ENCODE measurements at regions not wholly inside any gene's neighbourhood (a gene's known extent, or its start where the extent isn't known, plus 50 kb on each side); places are given as distances from the start of the nearest gene placed in this dataset.

DNA sequence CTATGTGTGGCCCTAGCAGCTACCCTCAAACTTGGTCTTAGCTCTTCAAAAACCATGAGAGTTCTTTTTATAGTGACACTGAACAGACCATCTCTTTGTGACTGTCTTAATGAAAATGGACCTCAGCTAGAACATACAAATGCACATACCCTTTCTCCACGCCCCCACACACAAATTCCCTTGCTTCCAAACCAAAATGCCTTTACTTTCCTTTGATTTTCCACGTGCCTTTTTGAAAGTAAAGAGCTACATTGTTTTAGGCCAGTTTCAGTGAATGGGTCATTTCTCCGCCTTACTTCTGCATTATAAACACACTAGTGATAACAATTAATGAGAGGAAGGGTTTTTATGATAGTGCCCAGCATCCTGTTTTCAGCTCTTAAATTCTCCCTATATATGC lies 105.8 kb upstream of the EFNA5 start:
- no peaks in the 10 kb centered on the region for H3K27me3 ChIP-seq
- H3K36me3 ChIP-seq, result no peaks in the 10 kb centered on the region
- no peaks in the 10 kb centered on the region for H3K4me1 ChIP-seq
- H3K9me3 ChIP-seq, result peaks cover 0 to 3% of the 10 kb centered on the region in 2 donors
- H3K27ac ChIP-seq, result no peak overlapping the region
- intact Hi-C loops (cut with DNase I), result no loop called here
- TF ChIP-seq, protein P1, sequence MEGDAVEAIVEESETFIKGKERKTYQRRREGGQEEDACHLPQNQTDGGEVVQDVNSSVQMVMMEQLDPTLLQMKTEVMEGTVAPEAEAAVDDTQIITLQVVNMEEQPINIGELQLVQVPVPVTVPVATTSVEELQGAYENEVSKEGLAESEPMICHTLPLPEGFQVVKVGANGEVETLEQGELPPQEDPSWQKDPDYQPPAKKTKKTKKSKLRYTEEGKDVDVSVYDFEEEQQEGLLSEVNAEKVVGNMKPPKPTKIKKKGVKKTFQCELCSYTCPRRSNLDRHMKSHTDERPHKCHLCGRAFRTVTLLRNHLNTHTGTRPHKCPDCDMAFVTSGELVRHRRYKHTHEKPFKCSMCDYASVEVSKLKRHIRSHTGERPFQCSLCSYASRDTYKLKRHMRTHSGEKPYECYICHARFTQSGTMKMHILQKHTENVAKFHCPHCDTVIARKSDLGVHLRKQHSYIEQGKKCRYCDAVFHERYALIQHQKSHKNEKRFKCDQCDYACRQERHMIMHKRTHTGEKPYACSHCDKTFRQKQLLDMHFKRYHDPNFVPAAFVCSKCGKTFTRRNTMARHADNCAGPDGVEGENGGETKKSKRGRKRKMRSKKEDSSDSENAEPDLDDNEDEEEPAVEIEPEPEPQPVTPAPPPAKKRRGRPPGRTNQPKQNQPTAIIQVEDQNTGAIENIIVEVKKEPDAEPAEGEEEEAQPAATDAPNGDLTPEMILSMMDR (IDR thresholded peaks at IDR 0.05), result no peak
- DNase-seq (no peak), ATAC-seq (no peak)
- H3K4me3 ChIP-seq, result no peak overlapping the region

DNA sequence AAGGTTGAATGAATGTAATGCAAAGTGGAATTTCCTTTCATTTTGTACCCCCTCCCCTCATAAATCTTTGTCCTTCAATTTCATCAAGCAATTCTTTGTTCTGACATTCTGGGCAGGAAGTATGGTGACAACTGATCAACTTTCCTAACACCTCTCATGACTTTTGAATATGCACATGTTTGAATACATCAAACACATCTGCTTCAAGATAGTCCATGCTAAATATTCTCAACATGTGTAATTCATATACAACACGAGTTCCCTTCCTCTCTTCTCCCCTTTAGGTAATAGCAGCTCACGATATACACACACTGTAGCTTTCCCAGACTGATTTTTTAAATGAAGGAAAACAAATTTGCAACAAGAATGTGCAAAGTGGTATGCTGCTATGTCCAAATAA lies 103.6 kb upstream of the EFNA5 start:
- Histone ChIP-seq H3K27ac (no peak overlapping the region), H3K4me1 (no peaks in the 10 kb centered on the region), H3K4me3 (no peak overlapping the region), H3K27me3 (no peaks in the 10 kb centered on the region), H3K36me3 (no peaks in the 10 kb centered on the region), H3K9me3 (no peaks in the 10 kb centered on the region)
- intact Hi-C loops (cut with DNase I), result no loop called here
- DNase-seq, result no peak
- ATAC-seq, result no peak
- TF ChIP-seq, protein P1 (IDR thresholded peaks at IDR 0.05), result no peak

DNA sequence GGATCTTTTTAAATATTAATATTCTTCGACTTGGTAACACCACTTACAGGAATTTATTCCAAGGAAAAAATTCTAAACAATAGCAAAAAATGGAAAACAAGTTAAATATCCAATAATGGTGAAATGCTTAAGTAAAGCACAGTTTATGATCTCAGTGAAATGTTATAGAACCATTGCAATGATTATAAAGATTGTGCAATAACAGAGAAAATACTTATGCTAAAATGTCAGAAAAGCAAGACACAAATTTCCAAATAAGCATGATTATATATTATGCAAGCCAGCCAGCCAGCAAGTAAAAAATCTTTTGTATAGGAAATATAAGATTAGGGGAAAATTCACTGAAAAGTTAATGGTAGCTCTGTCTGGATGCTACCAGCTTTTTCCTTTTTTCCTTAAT lies 102.7 kb upstream of the EFNA5 start:
- H3K27me3 ChIP-seq, result no peaks in the 10 kb centered on the region

DNA sequence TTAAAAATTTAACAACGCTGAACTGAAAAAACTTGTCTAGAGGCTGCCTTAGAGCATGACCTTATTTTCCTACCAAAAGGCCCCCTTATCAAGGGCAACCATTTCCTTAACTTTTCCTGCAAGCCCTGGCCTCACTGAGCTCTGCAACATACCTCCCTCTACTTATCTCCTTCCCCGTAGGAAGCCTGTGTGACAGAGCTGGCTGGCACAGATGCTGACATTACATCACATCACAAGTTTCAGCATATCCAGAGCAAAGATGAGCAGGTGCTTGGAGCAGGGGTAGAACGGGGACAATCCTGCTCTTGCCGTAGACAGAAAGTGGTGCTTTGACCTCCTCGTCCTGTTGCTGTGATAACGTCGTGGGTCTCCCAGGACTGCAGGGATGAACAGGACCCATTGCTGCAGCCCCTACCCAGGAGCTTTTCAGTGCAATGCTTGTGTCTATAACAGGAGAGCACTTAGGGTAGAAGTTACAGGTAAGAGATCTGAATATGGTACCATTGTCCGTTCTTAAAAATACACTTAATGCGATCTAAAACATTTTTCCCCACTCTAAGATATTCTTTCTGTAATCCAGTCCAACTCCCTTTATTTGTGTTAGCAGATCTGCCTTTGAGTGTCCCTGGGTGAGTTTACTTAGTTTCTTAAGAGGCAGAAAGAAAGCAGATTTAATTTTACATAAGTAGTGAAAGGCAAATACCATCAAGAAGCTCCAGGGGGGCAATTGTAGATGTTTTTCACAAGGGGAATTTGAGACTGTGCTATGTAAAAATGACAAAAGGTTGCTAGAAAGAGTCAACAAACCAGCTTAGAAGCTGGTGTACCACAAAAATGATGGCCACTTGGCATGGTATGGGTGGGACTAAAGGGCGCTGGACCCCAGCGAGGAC lies 101.9 kb upstream of the EFNA5 start:
- ATAC-seq, result peak; percentile 82

More for the DNA sequence above, 102.7 kb upstream of the EFNA5 start:
- no peaks in the 10 kb centered on the region for H3K36me3 ChIP-seq
- no peaks in the 10 kb centered on the region for H3K4me1 ChIP-seq
- no peak for DNase-seq
- ATAC-seq, result no peak
- no peaks in the 10 kb centered on the region for H3K9me3 ChIP-seq
- TF ChIP-seq, protein P1 (IDR thresholded peaks at IDR 0.05), result no peak
- H3K27ac ChIP-seq, result no peak overlapping the region
- intact Hi-C loops (cut with DNase I), result no loop called here
- no peak overlapping the region for H3K4me3 ChIP-seq

DNA sequence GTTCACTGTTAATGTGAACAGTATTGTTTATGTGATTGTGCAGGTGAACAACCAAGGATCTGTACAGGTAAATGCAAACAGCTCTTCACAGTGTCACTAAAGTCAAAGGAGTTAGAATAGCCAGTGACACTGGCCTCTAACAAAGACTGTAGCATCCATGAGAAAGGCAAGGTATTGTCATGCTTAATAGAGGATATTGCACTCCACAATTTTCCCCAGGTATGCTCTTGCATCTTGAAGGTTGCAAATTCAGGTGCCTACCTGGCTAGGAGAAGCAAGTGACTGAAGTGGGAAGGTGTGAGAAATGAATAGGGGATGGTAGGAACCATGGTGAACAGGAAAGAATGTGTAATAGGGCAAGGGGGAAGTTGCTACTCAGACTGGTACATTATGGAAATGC lies 101.2 kb upstream of the EFNA5 start:
- intact Hi-C loops (cut with DNase I), result no loop called here
- ATAC-seq (no peak), DNase-seq (no peak)
- TF ChIP-seq, protein P1 (IDR thresholded peaks at IDR 0.05), result no peak
- Histone ChIP-seq H3K36me3 (no peaks in the 10 kb centered on the region), H3K9me3 (no peaks in the 10 kb centered on the region), H3K4me1 (no peaks in the 10 kb centered on the region), H3K27ac (no peak overlapping the region), H3K4me3 (no peak overlapping the region), H3K27me3 (no peaks in the 10 kb centered on the region)

More for the DNA sequence above, 101.9 kb upstream of the EFNA5 start:
- H3K4me3 ChIP-seq, result no peak overlapping the region
- no peak overlapping the region for H3K27ac ChIP-seq
- no peaks in the 10 kb centered on the region for H3K27me3 ChIP-seq
- intact Hi-C loops (cut with DNase I), result no loop called here
- no peak for DNase-seq
- TF ChIP-seq, protein P1 (IDR thresholded peaks at IDR 0.05), result no peak
- no peaks in the 10 kb centered on the region for H3K4me1 ChIP-seq
- H3K36me3 ChIP-seq, result no peaks in the 10 kb centered on the region
- no peaks in the 10 kb centered on the region for H3K9me3 ChIP-seq
